ENCODE measurements at regions not wholly inside any gene's neighbourhood (a gene's known extent, or its start where the extent isn't known, plus 50 kb on each side); places are given as distances from the start of the nearest gene placed in this dataset.

DNA sequence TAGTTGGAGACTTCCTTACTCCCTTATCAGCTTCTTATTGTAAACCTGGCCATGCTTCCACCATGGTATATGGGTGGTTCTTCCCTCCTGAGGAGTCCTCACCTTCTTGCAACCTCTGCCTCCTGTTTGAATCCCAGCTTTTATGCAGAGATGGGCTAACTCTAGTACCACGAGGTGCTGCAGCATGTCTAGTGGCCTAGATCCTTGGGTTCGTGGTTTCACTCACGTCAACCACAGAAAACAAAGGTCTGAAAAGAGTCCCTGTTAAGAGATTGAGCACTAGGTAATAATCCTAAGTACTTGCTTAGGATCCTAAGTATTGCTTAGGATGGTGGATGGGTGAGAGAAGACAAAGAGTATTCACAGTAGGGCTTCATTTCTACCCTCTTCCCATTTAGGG lies 133.7 kb downstream of the FCRL5 start:
- no TSS peak for BruUV-seq (replicated peaks)
- no peak overlapping the region for H3K9ac ChIP-seq (replicated peaks; ENCODE audit: extremely low read depth, insufficient read depth, low read length)
- ChIA-PET CTCF (interaction anchor here (1.4 kb wide), 1 partner anchor 162 kb away, joined by 3 read pairs; no protein-coding TSS in a partner anchor), POLR2A (no interaction called here)
- H2AFZ ChIP-seq (ENCODE audit: low read depth, low read length): no peak overlapping the region
- TF ChIP-seq, protein P1, sequence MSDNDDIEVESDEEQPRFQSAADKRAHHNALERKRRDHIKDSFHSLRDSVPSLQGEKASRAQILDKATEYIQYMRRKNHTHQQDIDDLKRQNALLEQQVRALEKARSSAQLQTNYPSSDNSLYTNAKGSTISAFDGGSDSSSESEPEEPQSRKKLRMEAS (IDR thresholded peaks at IDR 0.05; ENCODE audit: insufficient read depth, insufficient read length): no peak
- no peak for TF ChIP-seq POLR2A (IDR thresholded peaks at IDR 0.05; ENCODE audit: low read depth, low read length)
- H3K9me3 ChIP-seq (replicated peaks; ENCODE audit: control insufficient read depth, insufficient read depth, low read length): no peaks in the 10 kb centered on the region
- intact Hi-C loops (cut with micrococcal nuclease): no loop called here
- H3K27ac ChIP-seq (ENCODE audit: insufficient read depth, low read depth, low read length): no peak overlapping the region
- no peaks in the 10 kb centered on the region for H3K27me3 ChIP-seq (ENCODE audit: control insufficient read depth in 2 of 2, insufficient read depth in 2 of 2, low read length in 2 of 2)
- no peak for FAIRE-seq
- no peaks in the 10 kb centered on the region for H3K79me2 ChIP-seq (ENCODE audit: control insufficient read depth, insufficient read depth, low read length)
- H4K20me1 ChIP-seq (replicated peaks; ENCODE audit: control insufficient read depth, extremely low read depth, insufficient read depth, low read length): no peaks in the 10 kb centered on the region
- no peak overlapping the region for H3K4me3 ChIP-seq (replicated peaks in 1 of 3; ENCODE audit: insufficient read depth in 1 of 3, low read depth in 1 of 3, low read length in 3 of 3)
- DNase-seq (ENCODE audit: low read depth, low spot score): no peak
- no peaks in the 10 kb centered on the region for H3K9me1 ChIP-seq (replicated peaks; ENCODE audit: control insufficient read depth, extremely low read depth, insufficient read depth, low read length)
- dilution Hi-C loops (cut with MboI; ENCODE audit: extremely low pct_ligation_motif_present, low sequenced_read_pairs): no loop called here
- H3K4me2 ChIP-seq (ENCODE audit: insufficient read depth, low read length): no peak overlapping the region
- no peaks in the 10 kb centered on the region for H3K4me1 ChIP-seq (ENCODE audit: control insufficient read depth, extremely low read depth, insufficient read depth, low read length)
- H3K36me3 ChIP-seq (ENCODE audit: control insufficient read depth in 2 of 2, extremely low read depth in 1 of 2, insufficient read depth in 2 of 2, low read length in 2 of 2): no peaks in the 10 kb centered on the region

DNA sequence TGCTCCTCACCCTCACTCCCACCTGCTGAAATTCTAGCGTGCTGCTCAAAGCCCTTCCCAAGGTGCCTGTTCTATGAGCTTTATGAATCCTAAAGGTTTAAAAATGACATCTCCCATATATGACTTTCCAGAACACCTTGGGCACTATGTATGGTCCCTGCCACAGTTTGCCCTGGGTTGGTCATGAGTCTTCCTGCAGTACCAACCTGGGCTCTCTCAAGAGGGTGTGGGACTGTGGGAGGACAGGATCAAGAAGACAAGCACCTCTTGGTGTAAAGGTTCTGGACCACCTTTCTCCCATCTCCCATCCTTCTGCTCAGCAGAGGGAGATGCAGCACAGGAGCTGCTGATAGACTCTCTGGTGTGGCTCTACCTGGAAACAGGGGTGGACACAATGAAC lies 134.1 kb downstream of the FCRL5 start:
- H3K4me1 ChIP-seq (ENCODE audit: control insufficient read depth, extremely low read depth, insufficient read depth, low read length): no peaks in the 10 kb centered on the region
- no peak overlapping the region for H3K27ac ChIP-seq (ENCODE audit: insufficient read depth, low read depth, low read length)
- H3K4me3 ChIP-seq (replicated peaks in 1 of 3; ENCODE audit: insufficient read depth in 1 of 3, low read depth in 1 of 3, low read length in 3 of 3): no peak overlapping the region
- intact Hi-C loops (cut with micrococcal nuclease) (no loop called here), dilution Hi-C loops (cut with MboI; ENCODE audit: extremely low pct_ligation_motif_present, low sequenced_read_pairs) (no loop called here)
- H3K9me1 ChIP-seq (replicated peaks; ENCODE audit: control insufficient read depth, extremely low read depth, insufficient read depth, low read length): no peaks in the 10 kb centered on the region
- no peaks in the 10 kb centered on the region for H3K36me3 ChIP-seq (ENCODE audit: control insufficient read depth in 2 of 2, extremely low read depth in 1 of 2, insufficient read depth in 2 of 2, low read length in 2 of 2)
- TF ChIP-seq FOS (IDR thresholded peaks at IDR 0.05; ENCODE audit: borderline replicate concordance, insufficient read depth, low read length): no peak
- TF ChIP-seq, protein P1 (IDR thresholded peaks at IDR 0.05; ENCODE audit: insufficient read depth, insufficient read length): no peak
- no peak for TF ChIP-seq JUN (IDR thresholded peaks at IDR 0.05; ENCODE audit: borderline replicate concordance, insufficient read depth, insufficient read length, low read depth)
- no peak for TF ChIP-seq POLR2AphosphoS5 (IDR thresholded peaks at IDR 0.05; ENCODE audit: insufficient read depth, low read depth, low read length)
- no peak for TF ChIP-seq POLR2A (IDR thresholded peaks at IDR 0.05; ENCODE audit: low read depth, low read length)
- no peak for TF ChIP-seq GATA2 (IDR thresholded peaks at IDR 0.05; ENCODE audit: insufficient read depth, insufficient read length, low read depth, low read length)
- no peak for TF ChIP-seq MYC (IDR thresholded peaks at IDR 0.05; ENCODE audit: low read depth, low read length)
- H3K4me2 ChIP-seq (ENCODE audit: insufficient read depth, low read length): no peak overlapping the region
- POLR2A ChIA-PET: no interaction called here
- H4K20me1 ChIP-seq (replicated peaks; ENCODE audit: control insufficient read depth, extremely low read depth, insufficient read depth, low read length): no peaks in the 10 kb centered on the region
- CTCF ChIA-PET: interaction anchor here (1.4 kb wide), 1 partner anchor 162 kb away, joined by 3 read pairs; no protein-coding TSS in a partner anchor
- FAIRE-seq: no peak
- no peaks in the 10 kb centered on the region for H3K27me3 ChIP-seq (ENCODE audit: control insufficient read depth in 2 of 2, insufficient read depth in 2 of 2, low read length in 2 of 2)
- no peaks in the 10 kb centered on the region for H3K79me2 ChIP-seq (ENCODE audit: control insufficient read depth, insufficient read depth, low read length)
- H3K9me3 ChIP-seq (replicated peaks; ENCODE audit: control insufficient read depth, insufficient read depth, low read length): no peaks in the 10 kb centered on the region
- H3K9ac ChIP-seq (replicated peaks; ENCODE audit: extremely low read depth, insufficient read depth, low read length): no peak overlapping the region
- no peak for DNase-seq (ENCODE audit: low read depth, low spot score)
- BruUV-seq (replicated peaks): no TSS peak
- no peak overlapping the region for H2AFZ ChIP-seq (ENCODE audit: low read depth, low read length)

Measured in endothelial cell of umbilical vein (primary cell).